GM12872 (cell line): ENCODE measurements at regions not wholly inside any gene's neighbourhood (a gene's known extent, or its start where the extent isn't known, plus 50 kb on each side); places are given as distances from the start of the nearest gene placed in this dataset.

Source experiments
- TF ChIP-seq, protein P1 (sequence below): IDR thresholded peaks from 3 replicates; pipeline ENCODE4 v1.5.1; 2011; ENCODE audit warnings: low read depth, mild to moderate bottlenecking, low read length, moderate library complexity; ENCODE audit not compliant: insufficient read depth

DNA sequence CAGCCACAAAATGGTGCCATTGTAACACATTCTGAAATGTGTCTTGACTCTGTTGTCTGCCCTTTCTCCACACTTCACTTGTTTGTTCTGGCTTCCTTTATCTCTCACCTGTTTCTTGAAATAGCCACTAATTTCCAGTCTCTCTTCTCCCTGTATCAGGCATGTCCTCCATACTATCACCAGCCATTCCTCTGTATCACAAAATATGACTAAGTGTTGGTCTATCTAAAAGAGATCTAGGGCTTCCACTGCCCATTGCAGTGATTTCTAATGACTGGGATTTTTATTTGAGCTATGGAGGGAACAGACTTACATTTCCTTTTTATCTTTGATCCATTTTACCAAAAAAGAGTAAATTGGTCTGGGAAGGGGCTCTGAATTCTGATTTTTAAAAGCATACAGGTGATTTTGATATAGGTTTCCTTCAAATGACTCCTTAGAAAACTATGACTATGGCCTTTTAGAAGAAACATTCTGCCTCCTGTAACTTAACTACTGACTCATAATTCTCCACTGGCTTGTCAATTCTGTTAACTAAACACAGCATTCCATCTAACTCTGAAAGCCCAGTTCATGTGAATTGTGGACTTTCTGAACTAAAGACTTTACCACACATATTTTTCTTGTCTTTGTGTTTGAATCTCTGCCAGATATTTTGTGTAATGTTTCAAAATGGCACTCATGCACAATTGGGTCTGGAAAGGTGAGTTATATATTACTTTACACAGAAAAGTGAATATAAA lies 1121.4 kb downstream of the XPNPEP1 start:
- TF ChIP-seq, protein P1, sequence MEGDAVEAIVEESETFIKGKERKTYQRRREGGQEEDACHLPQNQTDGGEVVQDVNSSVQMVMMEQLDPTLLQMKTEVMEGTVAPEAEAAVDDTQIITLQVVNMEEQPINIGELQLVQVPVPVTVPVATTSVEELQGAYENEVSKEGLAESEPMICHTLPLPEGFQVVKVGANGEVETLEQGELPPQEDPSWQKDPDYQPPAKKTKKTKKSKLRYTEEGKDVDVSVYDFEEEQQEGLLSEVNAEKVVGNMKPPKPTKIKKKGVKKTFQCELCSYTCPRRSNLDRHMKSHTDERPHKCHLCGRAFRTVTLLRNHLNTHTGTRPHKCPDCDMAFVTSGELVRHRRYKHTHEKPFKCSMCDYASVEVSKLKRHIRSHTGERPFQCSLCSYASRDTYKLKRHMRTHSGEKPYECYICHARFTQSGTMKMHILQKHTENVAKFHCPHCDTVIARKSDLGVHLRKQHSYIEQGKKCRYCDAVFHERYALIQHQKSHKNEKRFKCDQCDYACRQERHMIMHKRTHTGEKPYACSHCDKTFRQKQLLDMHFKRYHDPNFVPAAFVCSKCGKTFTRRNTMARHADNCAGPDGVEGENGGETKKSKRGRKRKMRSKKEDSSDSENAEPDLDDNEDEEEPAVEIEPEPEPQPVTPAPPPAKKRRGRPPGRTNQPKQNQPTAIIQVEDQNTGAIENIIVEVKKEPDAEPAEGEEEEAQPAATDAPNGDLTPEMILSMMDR = no peak

DNA sequence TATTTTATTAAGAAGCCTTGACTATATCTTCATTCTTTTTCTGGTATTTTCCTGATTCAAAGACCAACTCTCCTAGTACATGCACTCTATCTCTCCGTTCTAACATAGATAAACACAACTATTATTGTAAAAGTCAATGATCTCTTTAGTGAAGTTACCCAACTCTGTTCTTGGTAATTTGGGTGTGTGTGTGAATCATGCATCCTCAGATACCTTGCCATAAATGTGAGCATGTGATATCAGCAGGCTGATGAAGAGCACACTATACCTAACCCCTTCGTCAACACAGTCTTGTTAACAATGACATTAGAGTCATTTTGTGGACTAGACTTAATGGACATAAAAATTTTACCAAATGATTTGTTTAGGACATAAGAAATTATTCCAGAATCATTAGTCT lies 1122.1 kb downstream of the XPNPEP1 start:
- TF ChIP-seq, protein P1 = no peak

DNA sequence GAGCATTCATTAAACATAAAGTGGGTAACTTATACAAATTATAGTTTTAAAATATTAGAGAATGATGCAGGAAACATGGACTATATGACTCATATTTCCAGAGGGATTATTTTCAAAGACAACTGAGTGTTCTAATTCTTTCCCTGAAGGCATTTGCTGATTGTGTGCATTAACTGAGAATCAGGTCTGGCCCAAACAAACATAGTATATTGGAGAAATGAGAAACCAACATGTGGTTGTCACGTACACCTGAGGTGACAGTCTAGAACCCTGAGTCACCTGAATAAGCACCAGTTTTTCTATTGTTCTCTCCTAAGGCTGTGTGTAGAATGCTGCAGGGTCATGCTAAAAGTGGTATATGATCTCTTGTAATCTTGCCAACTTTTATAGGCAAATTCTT lies 1125.7 kb downstream of the XPNPEP1 start:
- TF ChIP-seq, protein P1 = no peak

DNA sequence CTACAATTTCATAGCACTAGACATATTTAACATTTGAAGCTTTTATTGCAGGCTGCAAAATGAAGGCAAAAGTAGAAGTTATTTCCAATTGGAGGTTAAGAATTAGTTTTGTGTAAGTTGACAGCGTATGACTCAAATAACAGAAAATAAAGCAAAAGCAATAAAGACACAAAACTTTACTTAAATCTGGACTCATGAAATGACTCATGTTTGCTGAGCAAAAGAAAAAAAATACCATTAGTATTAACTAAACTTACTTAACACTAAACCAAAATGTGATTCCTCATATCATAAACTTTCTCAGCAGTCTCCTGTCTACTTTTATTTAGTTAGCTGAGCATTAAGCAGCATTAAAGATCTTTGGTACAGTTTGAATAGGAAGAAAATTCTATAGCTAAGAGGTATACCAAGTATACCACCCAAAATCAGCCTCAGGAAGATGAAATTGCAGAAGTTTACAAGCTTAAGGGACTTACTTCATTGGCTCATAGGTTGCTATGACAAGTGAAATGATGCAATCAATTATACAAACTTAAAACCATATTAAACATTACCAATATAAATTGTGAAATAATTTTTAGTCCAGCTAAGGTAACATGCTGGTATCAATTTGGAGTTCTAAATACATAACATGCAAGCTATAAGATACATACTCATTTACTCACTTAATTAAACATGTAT lies 1131.4 kb downstream of the XPNPEP1 start:
- TF ChIP-seq, protein P1 = no peak

DNA sequence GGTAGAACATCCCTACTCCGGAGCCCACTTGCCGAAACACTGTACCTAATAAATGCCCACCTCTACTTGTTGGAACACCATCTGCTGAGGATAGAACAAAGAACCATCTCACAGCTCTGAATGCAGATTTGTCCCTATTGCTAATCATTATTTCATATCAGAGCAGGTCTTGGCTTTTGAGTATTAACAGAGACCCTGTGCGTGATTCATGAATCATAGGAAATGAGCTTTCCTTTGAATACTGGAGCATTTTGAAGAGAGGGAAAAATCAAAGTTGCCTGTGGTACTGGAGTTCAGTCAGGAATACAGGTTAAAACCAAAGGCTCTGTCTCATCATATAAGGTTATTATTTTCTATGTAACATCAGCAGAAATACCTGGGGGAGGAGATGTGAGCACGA lies 1132.3 kb downstream of the XPNPEP1 start:
- TF ChIP-seq, protein P1 = no peak

DNA sequence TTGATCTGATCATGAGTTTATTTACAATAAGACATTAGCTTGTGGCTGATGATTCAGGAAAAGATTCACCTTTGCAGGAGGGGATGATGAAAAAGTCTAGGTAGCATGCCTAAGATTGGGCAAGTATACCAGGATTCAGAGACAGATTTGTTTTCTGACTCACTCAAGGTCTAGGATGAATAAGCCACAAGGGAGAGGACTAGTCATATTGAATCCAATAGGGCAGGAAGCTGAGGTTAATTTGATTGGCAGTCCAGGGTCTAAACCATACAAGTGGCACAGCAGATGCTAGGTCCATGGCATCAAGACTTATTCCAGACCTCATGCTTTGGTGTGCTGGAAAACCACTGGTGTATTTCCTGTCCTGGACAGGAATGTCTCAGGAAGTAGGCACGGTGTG lies 1133.4 kb downstream of the XPNPEP1 start:
- TF ChIP-seq, protein P1 = no peak

DNA sequence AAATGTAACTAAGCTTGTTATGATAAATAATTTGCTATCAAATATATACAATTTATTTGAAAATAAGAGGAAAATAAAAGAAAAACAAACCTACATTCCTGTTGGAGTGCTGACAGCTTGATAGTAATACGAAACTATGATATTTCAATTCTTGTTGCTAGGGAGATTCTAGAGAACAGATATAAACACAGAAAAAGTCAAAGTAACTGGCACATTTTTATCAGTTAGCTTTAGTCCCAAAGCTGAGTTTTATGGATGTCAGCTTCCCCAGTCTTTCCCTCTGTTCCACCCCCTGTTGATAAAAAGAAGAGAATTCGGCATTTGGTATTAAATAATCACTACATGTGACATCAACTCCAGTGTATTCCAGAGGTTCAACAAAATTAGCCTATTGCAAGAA lies 1134.0 kb downstream of the XPNPEP1 start:
- TF ChIP-seq, protein P1 = no peak
